Jurkat, Clone E6-1 (cell line): ENCODE measurements at regions not wholly inside any gene's neighbourhood (a gene's known extent, or its start where the extent isn't known, plus 50 kb on each side); places are given as distances from the start of the nearest gene placed in this dataset.
"Not testable (repeated sequence)": the region's sequence is repeated elsewhere in the genome, so short reads cannot be mapped to it uniquely, and the experiment has no call there.

Source experiments
- DNase-seq: peaks from one replicate; pipeline ENCODE4 v3.0.0-alpha.2; 2011; ENCODE audit warnings: low read depth, low spot score
- H3K4me3 ChIP-seq: 2 replicates; pipeline ENCODE4 v1.5.1; 2011; ENCODE audit warnings: mild to moderate bottlenecking, low read length, control low read depth, moderate library complexity

GRCh38 chr12:92237762-92238523 is 92.3 kb upstream of the BTG1 start:
- no peak overlapping the region for H3K4me3 ChIP-seq
- no peak for DNase-seq

GRCh38 chr12:92237262-92237661 is 91.6 kb upstream of the BTG1 start:
- no peak for DNase-seq
- H3K4me3 ChIP-seq: no peak overlapping the region

GRCh38 chr12:92235703-92236472 is 90.2 kb upstream of the BTG1 start:
- no peak for DNase-seq
- no peak overlapping the region for H3K4me3 ChIP-seq

GRCh38 chr12:92234533-92234932 is 88.9 kb upstream of the BTG1 start:
- no peak for DNase-seq
- H3K4me3 ChIP-seq: no peak overlapping the region

- no peak for DNase-seq
- no peak overlapping the region for H3K4me3 ChIP-seq
Observed at GRCh38 chr12:92233346-92234015, 87.8 kb upstream of the BTG1 start.

- not testable (repeated sequence) for H3K4me3 ChIP-seq, DNase-seq
Observed at GRCh38 chr12:92232371-92232932, 86.8 kb upstream of the BTG1 start.

GRCh38 chr12:92231945-92232344 is 86.3 kb upstream of the BTG1 start:
- not testable (repeated sequence) for H3K4me3 ChIP-seq, DNase-seq

GRCh38 chr12:92231532-92231931 is 85.9 kb upstream of the BTG1 start:
- not testable (repeated sequence) for H3K4me3 ChIP-seq, DNase-seq

GRCh38 chr12:92229381-92229780 is 83.7 kb upstream of the BTG1 start:
- no peak overlapping the region for H3K4me3 ChIP-seq
- no peak for DNase-seq

GRCh38 chr12:92226961-92227360 is 81.3 kb upstream of the BTG1 start:
- no peak overlapping the region for H3K4me3 ChIP-seq
- DNase-seq: no peak

- no peak for DNase-seq
- H3K4me3 ChIP-seq: no peak overlapping the region
Observed at GRCh38 chr12:92226071-92226661, 80.5 kb upstream of the BTG1 start.

GRCh38 chr12:92224685-92225331 is 79.2 kb upstream of the BTG1 start:
- no peak for DNase-seq

GRCh38 chr12:92223481-92223880 is 77.8 kb upstream of the BTG1 start:
- H3K4me3 ChIP-seq: no peak overlapping the region
- no peak for DNase-seq

More at GRCh38 chr12:92224685-92225331, 79.2 kb upstream of the BTG1 start:
- H3K4me3 ChIP-seq: no peak overlapping the region

- DNase-seq: no peak
- H3K4me3 ChIP-seq: no peak overlapping the region
Observed at GRCh38 chr12:92221656-92222315, 76.1 kb upstream of the BTG1 start.

- DNase-seq: no peak
- H3K4me3 ChIP-seq: no peak overlapping the region
Observed at GRCh38 chr12:92218394-92219077, 72.9 kb upstream of the BTG1 start.

- H3K4me3 ChIP-seq: no peak overlapping the region
- DNase-seq: no peak
Observed at GRCh38 chr12:92216092-92216491, 70.4 kb upstream of the BTG1 start.

GRCh38 chr12:92215358-92215757 is 69.7 kb upstream of the BTG1 start:
- H3K4me3 ChIP-seq: no peak overlapping the region
- DNase-seq: no peak

- no peak for DNase-seq
- H3K4me3 ChIP-seq: no peak overlapping the region
Observed at GRCh38 chr12:92213166-92213565, 67.5 kb upstream of the BTG1 start.
